Ovary (tissue), 3 donors: ENCODE measurements at regions not wholly inside any gene's neighbourhood (a gene's known extent, or its start where the extent isn't known, plus 50 kb on each side); places are given as distances from the start of the nearest gene placed in this dataset.

Experiments used
- POLR2A ChIP-seq: fragments of 450-650 bp; IDR thresholded peaks from one replicate; pipeline ENCODE4 v1.6.1; 2017; ENCODE audit warnings: antibody characterized with exemption, mild to moderate bottlenecking, moderate library complexity
- TF ChIP-seq, protein P1 (sequence below), 3 donors: fragments of 450-650 bp in 2 of 3; fragments of 200-600 bp in 1 of 3; IDR thresholded peaks; one replicate each; pipeline versions ENCODE4 v1.5.1 to v1.8.0; 2016 to 2022; ENCODE audit warnings: antibody characterized with exemption in 3 of 3, mild to moderate bottlenecking in 1 of 3
- donor health status: DM: no; HTN: no; CAD: no.

DNA sequence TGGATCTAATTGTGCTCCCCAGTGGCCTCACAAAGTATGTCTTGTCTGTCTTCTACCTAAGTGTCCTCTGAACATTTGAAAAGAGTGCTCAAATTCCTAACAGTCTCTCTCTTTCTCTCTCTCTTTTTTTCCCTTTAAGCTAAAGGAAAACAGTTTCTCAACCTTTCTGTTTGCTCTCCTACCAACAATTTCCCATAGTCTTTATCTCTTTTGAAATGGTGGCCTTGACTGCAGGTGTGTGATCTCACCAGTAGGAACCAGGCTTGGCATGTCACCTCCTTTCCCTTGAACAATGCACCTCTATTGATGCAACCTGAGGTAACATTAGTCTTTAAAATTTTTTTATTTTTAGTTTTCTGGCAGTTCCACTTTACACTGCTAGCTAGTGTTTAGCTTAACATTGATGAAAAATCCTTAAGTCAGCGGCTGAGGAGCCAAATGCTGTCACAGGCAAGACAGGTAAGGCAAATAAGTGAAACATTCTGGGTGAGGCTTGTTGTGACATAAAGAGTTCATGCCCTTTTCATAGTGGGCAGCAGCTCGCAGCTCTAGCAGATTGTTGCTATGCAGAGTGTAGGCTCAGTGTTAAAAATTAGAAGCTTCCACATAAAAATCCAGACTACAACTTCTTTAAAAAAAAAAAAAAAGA is 273.4 kb downstream of the HAPSTR1 start:
- TF ChIP-seq, protein P1, sequence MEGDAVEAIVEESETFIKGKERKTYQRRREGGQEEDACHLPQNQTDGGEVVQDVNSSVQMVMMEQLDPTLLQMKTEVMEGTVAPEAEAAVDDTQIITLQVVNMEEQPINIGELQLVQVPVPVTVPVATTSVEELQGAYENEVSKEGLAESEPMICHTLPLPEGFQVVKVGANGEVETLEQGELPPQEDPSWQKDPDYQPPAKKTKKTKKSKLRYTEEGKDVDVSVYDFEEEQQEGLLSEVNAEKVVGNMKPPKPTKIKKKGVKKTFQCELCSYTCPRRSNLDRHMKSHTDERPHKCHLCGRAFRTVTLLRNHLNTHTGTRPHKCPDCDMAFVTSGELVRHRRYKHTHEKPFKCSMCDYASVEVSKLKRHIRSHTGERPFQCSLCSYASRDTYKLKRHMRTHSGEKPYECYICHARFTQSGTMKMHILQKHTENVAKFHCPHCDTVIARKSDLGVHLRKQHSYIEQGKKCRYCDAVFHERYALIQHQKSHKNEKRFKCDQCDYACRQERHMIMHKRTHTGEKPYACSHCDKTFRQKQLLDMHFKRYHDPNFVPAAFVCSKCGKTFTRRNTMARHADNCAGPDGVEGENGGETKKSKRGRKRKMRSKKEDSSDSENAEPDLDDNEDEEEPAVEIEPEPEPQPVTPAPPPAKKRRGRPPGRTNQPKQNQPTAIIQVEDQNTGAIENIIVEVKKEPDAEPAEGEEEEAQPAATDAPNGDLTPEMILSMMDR (IDR thresholded peaks at IDR 0.05) = no peak
- TF ChIP-seq POLR2A = no peak
